CD4-positive, alpha-beta T cell (primary cell): ENCODE measurements at regions not wholly inside any gene's neighbourhood (a gene's known extent, or its start where the extent isn't known, plus 50 kb on each side); places are given as distances from the start of the nearest gene placed in this dataset.

Experiments
- ATAC-seq: fragments of 200-7000 bp; cut with Tn5 transposase; one replicate; pipeline ENCODE4 v1.10.0; 2022; ENCODE audit warnings: mild to moderate bottlenecking; ENCODE audit not compliant: poor library complexity
- CTCF ChIA-PET: fragments of 350-600 bp; sonication (Branson Sonifier 250); formaldehyde crosslinking; loops from one replicate; lab custom pipeline; 2021; ENCODE audit warnings: antibody characterized with exemption, inconsistent platforms; lab: Charles Lee
- POLR2A ChIA-PET: fragments of 350-600 bp; sonication (Branson Sonifier 250); formaldehyde crosslinking; loops from one replicate; lab custom pipeline; 2021; ENCODE audit warnings: antibody characterized with exemption, inconsistent platforms; lab: Charles Lee
- DNase-seq, 14 experiments: peaks; one replicate each; pipeline ENCODE4 v3.0.0-alpha.2; 2013 to 2020; ENCODE audit warnings: mixed read lengths in 2 of 14
- H3K27ac ChIP-seq, 2 donors: one replicate each; pipeline versions ENCODE4 v1.5.1 to v1.7.0; 2013; ENCODE audit warnings: low read length in 2 of 2, low read depth in 1 of 2, mild to moderate bottlenecking in 1 of 2
- H3K27me3 ChIP-seq, 2 experiments: 1 replicate in 1 of 2; 2 replicates in 1 of 2; pipeline versions ENCODE4 v1.6.1 to v1.7.0; 2013; ENCODE audit warnings: low read length in 2 of 2, control low read depth in 1 of 2, mild to moderate bottlenecking in 1 of 2, moderate library complexity in 1 of 2; ENCODE audit not compliant: insufficient read depth in 2 of 2, control insufficient read depth in 1 of 2
- H3K36me3 ChIP-seq: one replicate; pipeline ENCODE4 v1.6.1; 2013; ENCODE audit warnings: low read length, control low read depth; ENCODE audit not compliant: insufficient read depth
- H3K4me1 ChIP-seq: one replicate; pipeline ENCODE4 v1.6.1; 2013; ENCODE audit warnings: low read length, control low read depth; ENCODE audit not compliant: insufficient read depth
- H3K4me3 ChIP-seq: one replicate; pipeline ENCODE4 v1.5.1; 2013; ENCODE audit warnings: mild to moderate bottlenecking, low read length, moderate library complexity
- H3K9me3 ChIP-seq, 2 experiments: 1 replicate in 1 of 2; 2 replicates in 1 of 2; pipeline versions ENCODE4 v1.6.1 to v1.7.0; 2013; ENCODE audit warnings: low read length in 2 of 2, mild to moderate bottlenecking in 2 of 2, control low read depth in 1 of 2, moderate library complexity in 1 of 2; ENCODE audit not compliant: control insufficient read depth in 1 of 2, insufficient read depth in 1 of 2
- H3K27ac Mint-ChIP-seq: one replicate; pipeline ENCODE4 v1.8.0; 2020; ENCODE audit warnings: mixed read lengths
- H3K27me3 Mint-ChIP-seq: one replicate; pipeline ENCODE4 v1.8.0; 2021; ENCODE audit warnings: mixed read lengths
- H3K36me3 Mint-ChIP-seq: one replicate; pipeline ENCODE4 v1.8.0; 2021; ENCODE audit warnings: low read depth, mixed read lengths
- H3K4me1 Mint-ChIP-seq: one replicate; pipeline ENCODE4 v1.8.0; 2021; ENCODE audit warnings: low read depth, mixed read lengths
- H3K4me3 Mint-ChIP-seq: one replicate; pipeline ENCODE4 v1.8.0; 2020; ENCODE audit warnings: mild to moderate bottlenecking, mixed read lengths
- H3K9me3 Mint-ChIP-seq: one replicate; pipeline ENCODE4 v1.8.0; 2020; ENCODE audit warnings: mixed read lengths
- CTCF ChIP-seq: fragments of 200-600 bp; IDR thresholded peaks from one replicate; pipeline ENCODE4 v1.8.0; 2022; ENCODE audit warnings: antibody characterized with exemption, mild to moderate bottlenecking
- intact Hi-C, 2 experiments: fragments of 100-400 bp; cut with DNase I in 1 of 2; cut with micrococcal nuclease in 1 of 2; formaldehyde crosslinking; loops; one replicate each; pipeline versions ENCODE4 v1.15.1 to v1.9.0; 2023 to 2025; cut with DNase I, micrococcal nuclease

- no peaks in the 10 kb centered on the region for H3K9me3 ChIP-seq
- no peak overlapping the region for H3K4me3 Mint-ChIP-seq
Observed at GRCh38 chr4:177512646-177513045, 70.4 kb upstream of the AGA start.

GRCh38 chr4:177517862-177518261 lies 75.6 kb upstream of the AGA start:
- no peaks in the 10 kb centered on the region for H3K9me3 Mint-ChIP-seq
- ATAC-seq (no peak), DNase-seq (no peak)
- Histone ChIP-seq H3K4me3 (no peak overlapping the region), H3K27me3 (no peaks in the 10 kb centered on the region), H3K27ac (no peak overlapping the region), H3K4me1 (no peaks in the 10 kb centered on the region), H3K36me3 (no peaks in the 10 kb centered on the region), H3K9me3 (no peaks in the 10 kb centered on the region)
- ChIA-PET POLR2A (no interaction called here), CTCF (no interaction called here)
- no peak overlapping the region for H3K27ac Mint-ChIP-seq
- no peaks in the 10 kb centered on the region for H3K36me3 Mint-ChIP-seq
- intact Hi-C loops, result no loop called here
- H3K4me1 Mint-ChIP-seq, result no peaks in the 10 kb centered on the region
- no peak for TF ChIP-seq CTCF
- H3K27me3 Mint-ChIP-seq, result no peaks in the 10 kb centered on the region
- H3K4me3 Mint-ChIP-seq, result no peak overlapping the region

More at GRCh38 chr4:177512646-177513045, 70.4 kb upstream of the AGA start:
- H3K4me1 ChIP-seq, result no peaks in the 10 kb centered on the region
- ChIA-PET POLR2A (interaction anchor here (1.0 kb wide), 1 partner anchor 71 kb away, joined by 3 read pairs; no protein-coding TSS in a partner anchor), CTCF (no interaction called here)
- Mint-ChIP-seq H3K9me3 (no peaks in the 10 kb centered on the region), H3K36me3 (no peaks in the 10 kb centered on the region), H3K27ac (no peak overlapping the region), H3K4me1 (no peaks in the 10 kb centered on the region), H3K27me3 (no peaks in the 10 kb centered on the region)
- no peaks in the 10 kb centered on the region for H3K36me3 ChIP-seq
- no peak overlapping the region for H3K27ac ChIP-seq
- H3K4me3 ChIP-seq, result no peak overlapping the region
- intact Hi-C loops, result no loop called here
- DNase-seq (no peak), ATAC-seq (no peak)
- no peak for TF ChIP-seq CTCF
- H3K27me3 ChIP-seq, result no peaks in the 10 kb centered on the region

- DNase-seq (no peak), ATAC-seq (no peak)
- Mint-ChIP-seq H3K4me1 (no peaks in the 10 kb centered on the region), H3K27ac (no peak overlapping the region), H3K36me3 (no peaks in the 10 kb centered on the region), H3K4me3 (no peak overlapping the region), H3K27me3 (no peaks in the 10 kb centered on the region), H3K9me3 (no peaks in the 10 kb centered on the region)
- Histone ChIP-seq H3K27ac (no peak overlapping the region), H3K27me3 (no peaks in the 10 kb centered on the region), H3K4me1 (no peaks in the 10 kb centered on the region), H3K9me3 (no peaks in the 10 kb centered on the region), H3K4me3 (no peak overlapping the region), H3K36me3 (no peaks in the 10 kb centered on the region)
- CTCF ChIA-PET, result no interaction called here
- TF ChIP-seq CTCF, result no peak
- intact Hi-C loops, result no loop called here
- POLR2A ChIA-PET, result no interaction called here
Observed at GRCh38 chr4:177519481-177520260, 77.4 kb upstream of the AGA start.
